22Rv1 (cell line): ENCODE measurements at regions not wholly inside any gene's neighbourhood (a gene's known extent, or its start where the extent isn't known, plus 50 kb on each side); places are given as distances from the start of the nearest gene placed in this dataset.
"Not testable (repeated sequence)": the region's sequence is repeated elsewhere in the genome, so short reads cannot be mapped to it uniquely, and the experiment has no call there.

Experiments
- H3K27ac ChIP-seq: fragments of 450-650 bp; 2 replicates; pipeline ENCODE4 v1.5.1; 2017
- ZFX ChIP-seq: fragments of 450-650 bp; IDR thresholded peaks from 2 replicates; pipeline ENCODE4 v1.6.1; 2017; ENCODE audit warnings: antibody characterized with exemption, borderline replicate concordance
- TF ChIP-seq, protein P1 (sequence below): fragments of 450-650 bp; IDR thresholded peaks from 2 replicates; pipeline ENCODE4 v1.5.1; 2017; ENCODE audit warnings: mild to moderate bottlenecking

DNA sequence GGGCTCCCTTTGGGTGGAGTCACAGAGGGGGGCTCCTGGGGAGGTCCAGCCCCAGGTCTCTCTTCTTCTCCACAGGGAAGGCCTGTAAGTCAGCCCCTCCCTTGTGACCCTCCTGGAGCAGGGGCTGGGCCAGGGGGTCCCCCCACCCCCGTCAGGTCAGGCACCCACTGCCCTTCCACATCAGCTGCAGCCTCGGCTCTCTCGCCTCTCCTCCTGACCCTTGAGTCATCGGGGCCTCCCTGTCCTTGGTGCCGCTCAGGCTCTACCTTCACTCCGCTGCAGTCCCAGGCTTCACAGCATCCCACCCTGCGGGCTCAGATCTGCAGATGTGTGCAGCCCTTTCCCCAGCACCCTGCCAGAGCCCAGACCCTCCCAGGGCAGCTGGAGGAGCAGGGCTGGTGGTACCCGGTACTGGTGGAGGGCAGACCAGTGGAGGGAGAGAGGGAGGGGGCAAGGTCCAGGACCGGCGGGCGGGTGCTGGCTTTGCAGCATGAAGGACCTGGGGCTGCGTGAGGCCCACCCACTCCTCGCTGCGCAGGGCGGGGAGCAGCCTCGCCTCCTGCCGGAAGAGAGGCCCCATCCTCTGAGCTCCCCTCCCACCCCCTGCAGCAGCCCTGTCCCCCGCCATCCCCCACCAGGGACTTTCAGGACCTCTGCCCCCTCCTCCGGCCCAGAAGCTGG is 117.1 kb downstream of the FAM53A start:
- TF ChIP-seq, protein P1, sequence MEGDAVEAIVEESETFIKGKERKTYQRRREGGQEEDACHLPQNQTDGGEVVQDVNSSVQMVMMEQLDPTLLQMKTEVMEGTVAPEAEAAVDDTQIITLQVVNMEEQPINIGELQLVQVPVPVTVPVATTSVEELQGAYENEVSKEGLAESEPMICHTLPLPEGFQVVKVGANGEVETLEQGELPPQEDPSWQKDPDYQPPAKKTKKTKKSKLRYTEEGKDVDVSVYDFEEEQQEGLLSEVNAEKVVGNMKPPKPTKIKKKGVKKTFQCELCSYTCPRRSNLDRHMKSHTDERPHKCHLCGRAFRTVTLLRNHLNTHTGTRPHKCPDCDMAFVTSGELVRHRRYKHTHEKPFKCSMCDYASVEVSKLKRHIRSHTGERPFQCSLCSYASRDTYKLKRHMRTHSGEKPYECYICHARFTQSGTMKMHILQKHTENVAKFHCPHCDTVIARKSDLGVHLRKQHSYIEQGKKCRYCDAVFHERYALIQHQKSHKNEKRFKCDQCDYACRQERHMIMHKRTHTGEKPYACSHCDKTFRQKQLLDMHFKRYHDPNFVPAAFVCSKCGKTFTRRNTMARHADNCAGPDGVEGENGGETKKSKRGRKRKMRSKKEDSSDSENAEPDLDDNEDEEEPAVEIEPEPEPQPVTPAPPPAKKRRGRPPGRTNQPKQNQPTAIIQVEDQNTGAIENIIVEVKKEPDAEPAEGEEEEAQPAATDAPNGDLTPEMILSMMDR, result no peak
- TF ChIP-seq ZFX, result no peak
- no peak overlapping the region for H3K27ac ChIP-seq

DNA sequence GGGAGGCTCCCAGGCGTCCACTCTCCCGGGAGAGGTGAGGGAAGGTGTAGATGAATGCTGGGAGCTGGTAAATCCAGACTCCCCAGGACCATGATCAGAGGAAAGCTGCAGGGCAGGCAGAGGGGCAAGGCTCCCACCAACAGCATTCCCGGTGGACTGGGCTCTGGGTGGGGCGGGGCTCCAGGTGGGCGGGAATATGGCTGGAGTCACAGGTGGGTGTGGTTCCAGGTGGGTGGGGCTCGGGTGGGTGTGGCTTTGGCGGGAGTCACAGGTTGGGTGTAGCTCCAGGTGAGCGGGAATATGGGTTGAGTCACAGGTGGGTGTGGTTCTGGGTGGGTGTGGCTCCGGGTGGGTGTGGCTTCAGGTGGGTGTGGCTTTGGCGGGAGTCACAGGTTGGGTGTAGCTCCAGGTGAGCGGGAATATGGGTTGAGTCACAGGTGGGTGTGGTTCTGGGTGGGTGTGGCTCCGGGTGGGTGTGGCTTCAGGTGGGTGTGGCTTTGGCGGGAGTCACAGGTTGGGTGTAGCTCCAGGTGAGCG is 117.7 kb downstream of the FAM53A start:
- H3K27ac ChIP-seq, result not testable (repeated sequence)

DNA sequence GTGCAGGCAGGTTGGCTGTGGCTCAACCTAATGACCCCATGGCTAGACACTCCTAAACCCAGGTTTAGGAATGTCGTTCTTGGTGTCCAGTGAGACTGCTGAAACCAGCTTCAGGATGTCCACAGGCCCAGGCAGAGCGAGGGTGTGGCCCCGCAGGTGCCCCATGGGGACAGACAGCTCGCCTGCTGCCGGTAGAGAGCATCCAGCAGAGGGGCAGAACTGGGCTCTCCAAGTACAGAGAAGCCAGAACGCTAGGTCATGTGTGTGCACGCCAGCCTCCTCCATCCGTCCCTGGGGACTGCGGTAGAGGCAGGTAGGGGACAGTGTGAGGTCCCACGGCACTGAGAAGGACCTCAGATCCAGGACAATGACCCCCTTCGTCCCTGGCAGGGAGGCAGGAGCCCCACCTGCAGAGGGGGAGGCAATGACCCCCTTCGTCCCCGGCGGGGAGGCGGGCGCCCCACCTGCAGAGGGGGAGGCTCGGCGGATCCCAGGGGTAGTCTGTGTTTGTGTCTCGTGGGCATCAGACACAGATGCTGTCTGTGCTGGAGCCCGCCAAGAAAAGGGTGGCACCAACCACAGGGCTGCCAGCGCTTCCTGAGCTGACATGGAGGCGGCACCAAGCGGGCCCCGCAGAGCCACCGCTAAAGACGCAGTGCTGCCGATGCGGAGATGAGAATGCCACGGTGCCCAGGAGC is 118.4 kb downstream of the FAM53A start:
- no peak overlapping the region for H3K27ac ChIP-seq
- TF ChIP-seq, protein P1, result no peak
- no peak for TF ChIP-seq ZFX

DNA sequence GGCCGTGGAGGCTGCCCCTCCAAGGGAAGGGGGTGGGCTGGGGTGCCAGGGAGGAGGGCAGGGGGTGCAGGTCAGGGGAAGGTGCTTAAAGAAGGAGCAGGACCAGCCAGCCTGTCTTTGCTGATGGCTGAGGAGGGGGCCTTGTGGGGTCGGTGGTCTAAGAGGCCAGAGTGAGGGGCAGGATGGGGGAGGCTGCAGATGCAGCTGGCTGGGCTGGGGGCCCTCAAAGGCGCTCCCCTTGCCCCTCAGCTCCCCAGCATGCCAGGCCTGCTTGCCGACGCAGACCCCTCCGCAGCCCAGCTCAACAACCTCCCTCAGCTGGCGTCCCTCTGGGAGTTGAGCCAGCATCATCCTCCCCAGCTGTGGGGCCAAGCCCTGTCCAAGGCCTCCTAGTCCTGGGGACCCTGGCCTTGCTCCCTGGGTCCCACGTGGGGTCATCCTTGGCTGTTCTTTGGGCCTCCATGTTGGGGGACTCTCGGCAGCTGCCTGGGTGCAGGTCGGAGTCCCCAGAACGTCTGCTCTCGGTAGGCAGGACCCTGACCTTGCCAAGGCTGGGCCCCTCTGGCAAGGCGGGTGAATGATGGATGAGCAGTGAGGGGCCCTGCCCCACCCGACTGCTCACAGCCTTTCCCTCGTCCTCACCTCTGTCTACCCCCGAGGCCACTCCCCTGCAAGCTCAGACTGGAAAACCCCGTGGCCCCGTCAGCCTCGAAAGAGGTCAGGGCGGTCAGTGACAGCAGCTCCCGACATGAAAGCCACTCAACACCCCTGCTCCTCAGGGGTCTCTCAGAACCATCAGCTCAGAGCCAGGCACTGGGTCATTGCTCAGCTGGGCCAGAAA is 119.4 kb downstream of the FAM53A start:
- H3K27ac ChIP-seq, result no peak overlapping the region
- TF ChIP-seq, protein P1, result no peak
- no peak for TF ChIP-seq ZFX

DNA sequence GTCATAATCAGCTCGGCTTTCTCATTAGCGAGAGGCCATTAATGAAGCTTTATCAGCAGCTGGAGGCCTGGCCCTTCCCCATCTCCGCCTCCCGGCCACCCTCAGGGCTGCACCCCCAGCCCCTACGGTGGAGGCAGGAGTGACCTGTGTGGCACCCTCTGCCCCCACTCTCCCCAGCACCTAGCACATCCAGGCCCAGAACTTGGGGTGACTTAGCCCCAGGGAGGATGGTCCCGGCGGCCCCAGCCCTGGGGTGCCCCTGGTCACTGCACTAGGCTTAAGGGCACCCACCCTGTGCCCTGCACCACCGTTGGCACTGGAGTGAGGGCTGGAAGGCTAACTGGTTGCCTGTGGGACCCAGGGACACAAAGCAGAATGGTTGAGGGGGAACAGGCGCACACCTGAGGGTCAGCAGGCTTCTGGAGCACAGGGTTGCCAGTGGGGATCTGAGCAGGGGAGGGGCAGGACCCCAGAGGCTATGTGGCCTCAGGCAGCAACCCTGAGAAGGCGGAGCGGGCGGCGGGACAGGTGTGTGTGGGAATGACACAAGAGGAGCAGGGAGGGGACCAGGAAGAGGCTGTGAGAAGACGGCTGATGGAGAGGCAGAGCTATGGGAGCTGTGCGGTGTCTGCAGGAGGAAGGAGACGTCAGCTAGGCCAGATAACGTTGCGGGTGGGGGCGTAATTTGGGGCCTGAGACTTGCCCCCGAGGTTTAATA is 120.2 kb downstream of the FAM53A start:
- no peak overlapping the region for H3K27ac ChIP-seq
- no peak for TF ChIP-seq ZFX
- TF ChIP-seq, protein P1, result no peak

DNA sequence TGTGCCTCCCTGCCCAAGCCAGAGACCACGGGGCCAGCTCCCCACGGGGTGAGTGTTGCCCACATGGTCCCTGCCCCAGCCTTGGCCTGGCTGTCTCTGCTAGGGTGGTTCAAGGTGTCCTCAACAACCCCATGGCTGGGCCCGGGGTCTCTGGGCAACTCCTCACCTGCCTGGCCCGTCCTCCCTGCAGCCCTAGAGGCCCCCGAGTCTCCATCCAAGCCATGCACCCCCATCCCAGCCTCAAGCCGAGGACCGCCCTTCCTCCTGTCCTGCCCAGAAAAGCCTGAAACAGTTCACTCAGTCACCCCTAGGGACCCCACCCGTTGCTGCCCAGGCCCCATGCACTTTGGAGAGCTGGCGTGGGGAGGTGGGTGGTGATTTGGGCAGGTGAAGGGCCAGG is 120.9 kb downstream of the FAM53A start:
- H3K27ac ChIP-seq, result no peak overlapping the region
- TF ChIP-seq, protein P1, result no peak
- TF ChIP-seq ZFX, result no peak

DNA sequence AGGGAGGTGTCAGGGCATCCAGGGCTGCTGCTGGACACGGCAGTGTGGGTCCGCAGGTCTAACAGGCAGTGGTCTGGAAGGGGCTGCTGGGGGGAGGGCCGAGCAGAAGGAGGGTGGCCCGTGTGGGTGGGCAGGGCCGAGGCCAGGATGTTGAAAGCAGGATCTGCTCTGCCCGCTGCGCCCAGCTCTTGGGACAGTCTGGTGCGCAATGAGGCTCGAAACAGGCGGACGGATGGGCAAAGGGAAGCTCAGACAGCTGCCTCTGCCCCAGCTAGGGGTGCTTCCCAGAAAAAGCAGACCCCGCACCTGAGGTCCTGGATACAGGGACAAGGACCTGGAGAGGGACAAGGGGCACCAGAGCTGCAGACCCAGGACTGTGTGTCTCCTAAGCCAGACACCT is 121.3 kb downstream of the FAM53A start:
- H3K27ac ChIP-seq, result no peak overlapping the region
- TF ChIP-seq, protein P1, result no peak
- TF ChIP-seq ZFX, result no peak
